ENCODE measurements at regions not wholly inside any gene's neighbourhood (a gene's known extent, or its start where the extent isn't known, plus 50 kb on each side); places are given as distances from the start of the nearest gene placed in this dataset.

- TF ChIP-seq RFX5 (IDR thresholded peaks at IDR 0.05; ENCODE audit: borderline replicate concordance, low read depth, low read length) = no peak
These were observed 438.4 kb upstream of the OR4E1 start (continued) for GRCh38 chr14:22112004-22112403.

- Histone ChIP-seq H3K27me3 (replicated peaks in 1 of 4; ENCODE audit: control insufficient read depth in 3 of 4, extremely low read depth in 1 of 4, insufficient read depth in 3 of 4, low read length in 3 of 4) (no peaks in the 10 kb centered on the region), H3K4me3 (ENCODE audit: extremely low read depth in 1 of 4, insufficient read depth in 2 of 4, low read depth in 3 of 4, low read length in 4 of 4) (no peak overlapping the region), H2BK12ac (ENCODE audit: low read depth, low read length) (no peak overlapping the region), H2BK15ac (ENCODE audit: low read length) (no peak overlapping the region), H4K5ac (ENCODE audit: insufficient read length, low read depth, low read length) (no peak overlapping the region), H3K23me2 (ENCODE audit: low read depth, low read length) (no peaks in the 10 kb centered on the region), H4K91ac (replicated peaks; ENCODE audit: insufficient read length, low read length) (no peak overlapping the region), H3K27ac (ENCODE audit: low read depth, low read length) (no peak overlapping the region), H3K14ac (ENCODE audit: insufficient read length) (no peak overlapping the region), H3K79me1 (ENCODE audit: low read depth, low read length) (no peaks in the 10 kb centered on the region), H3K9me3 (ENCODE audit: insufficient read depth in 2 of 2, low read depth in 1 of 2, low read length in 1 of 2) (no peaks in the 10 kb centered on the region), H3K4ac (replicated peaks; ENCODE audit: insufficient read length, low read depth, low read length) (no peak overlapping the region), H3K36me3 (ENCODE audit: control insufficient read depth in 2 of 4, insufficient read depth in 4 of 4, low read length in 3 of 4) (no peaks in the 10 kb centered on the region), H3K9ac (replicated peaks in 1 of 4; ENCODE audit: extremely low read depth in 1 of 4, low read depth in 3 of 4, low read length in 3 of 4) (no peak overlapping the region), H3K18ac (ENCODE audit: extremely low read depth, low read length) (no peak overlapping the region), H3K56ac (replicated peaks; ENCODE audit: insufficient read length, low read depth, low read length) (no peak overlapping the region), H4K8ac (ENCODE audit: extremely low read depth, insufficient read depth, low read length) (no peak overlapping the region), H2BK20ac (ENCODE audit: low read length) (no peak overlapping the region), H2AK5ac (ENCODE audit: low read depth, low read length) (no peak overlapping the region), H3K23ac (ENCODE audit: insufficient read length) (no peak overlapping the region), H3K4me2 (ENCODE audit: insufficient read depth in 1 of 2, low read depth in 2 of 2, low read length in 2 of 2) (no peak overlapping the region), H3K4me1 (replicated peaks in 1 of 4; ENCODE audit: control insufficient read depth in 3 of 4, insufficient read depth in 4 of 4, low read length in 3 of 4) (no peaks in the 10 kb centered on the region), H2BK120ac (replicated peaks; ENCODE audit: low read depth, low read length) (no peak overlapping the region), H3K79me2 (ENCODE audit: control insufficient read depth in 1 of 2, insufficient read depth in 2 of 2, low read length in 2 of 2) (no peaks in the 10 kb centered on the region), H4K20me1 (replicated peaks in 1 of 2; ENCODE audit: control insufficient read depth in 1 of 2, insufficient read depth in 2 of 2, low read length in 2 of 2) (no peaks in the 10 kb centered on the region), H2AFZ (ENCODE audit: low read length) (no peak overlapping the region), H2BK5ac (ENCODE audit: low read depth, low read length) (no peak overlapping the region)
- DNase-seq (ENCODE audit: low read depth in 1 of 2, low spot score in 2 of 2) (no peak), FAIRE-seq (no peak)
- CTCF ChIA-PET (ENCODE audit: partially characterized antibody) = interaction anchor here (0.9 to 2.7 kb wide), 12 partner anchors 10 to 190 kb away, joined by 3 to 12 read pairs (median 6); no protein-coding TSS in a partner anchor
- POLR2A ChIA-PET (ENCODE audit: partially characterized antibody) = no interaction called here
- TF ChIP-seq JUND (IDR thresholded peaks at IDR 0.05; ENCODE audit: low read length) (no peak), KDM5A (IDR thresholded peaks at IDR 0.05; ENCODE audit: low read length) (no peak), MAX (IDR thresholded peaks at IDR 0.05) (no peak), SRF (IDR thresholded peaks at IDR 0.05; ENCODE audit: low read depth, low read length) (no peak), NANOG (IDR thresholded peaks at IDR 0.05; ENCODE audit: insufficient read depth, low read depth, low read length, poor library complexity, severe bottlenecking) (no peak), CBX8 (IDR thresholded peaks at IDR 0.05; ENCODE audit: borderline replicate concordance, low read depth, low read length) (no peak), POLR2A (IDR thresholded peaks at IDR 0.05; ENCODE audit: control extremely low read depth in 1 of 2, low read depth in 2 of 2, low read length in 2 of 2) (no peak), TEAD4 (IDR thresholded peaks at IDR 0.05; ENCODE audit: low read depth, low read length) (no peak), EGR1 (IDR thresholded peaks at IDR 0.05; ENCODE audit: borderline replicate concordance, low read depth, low read length) (no peak), SIRT6 (IDR thresholded peaks at IDR 0.05; ENCODE audit: low read length) (no peak), NRF1 (IDR thresholded peaks at IDR 0.05; ENCODE audit: low read depth, low read length) (no peak), CHD2 (IDR thresholded peaks at IDR 0.05; ENCODE audit: low read length) (no peak), CHD1 (IDR thresholded peaks at IDR 0.05; ENCODE audit: low read depth, low read length) (no peak), KDM4A (IDR thresholded peaks at IDR 0.05; ENCODE audit: low read depth, low read length, severe bottlenecking) (no peak), CREB1 (IDR thresholded peaks at IDR 0.05) (no peak), BRCA1 (IDR thresholded peaks at IDR 0.05; ENCODE audit: low read depth, low read length) (no peak)
These were observed 434.1 kb upstream of the OR4E1 start for GRCh38 chr14:22107753-22108152.
